ENCODE measurements at regions not wholly inside any gene's neighbourhood (a gene's known extent, or its start where the extent isn't known, plus 50 kb on each side); places are given as distances from the start of the nearest gene placed in this dataset.

- Histone ChIP-seq H3K4me1 (ENCODE audit: control insufficient read depth, insufficient read depth, low read length) (no peaks in the 10 kb centered on the region), H3K36me3 (ENCODE audit: control insufficient read depth, insufficient read depth, low read length) (no peaks in the 10 kb centered on the region), H3K9me3 (ENCODE audit: control insufficient read depth, low read length) (no peaks in the 10 kb centered on the region), H3K27me3 (ENCODE audit: control insufficient read depth, insufficient read depth, low read length, poor library complexity, severe bottlenecking) (no peaks in the 10 kb centered on the region), H3K4me3 (ENCODE audit: low read length) (no peak overlapping the region), H3K27ac (ENCODE audit: low read depth, low read length) (no peak overlapping the region), H3K9ac (ENCODE audit: extremely low read depth, low read length, poor library complexity, severe bottlenecking) (no peak overlapping the region)
- Mint-ChIP-seq H3K9me3 (no peaks in the 10 kb centered on the region), H3K27me3 (ENCODE audit: insufficient read depth) (peaks cover 4% of the 10 kb centered on the region), H3K4me3 (no peak overlapping the region), H3K27ac (no peak overlapping the region), H3K36me3 (ENCODE audit: low read depth) (no peaks in the 10 kb centered on the region), H3K4me1 (no peaks in the 10 kb centered on the region)
- TF ChIP-seq CTCF (conservative IDR thresholded peaks at IDR 0.05) = no peak
- 91 to 100% methylated on average over 1 to 4 of the region's 4 CpGs for WGBS, 2 experiments (ENCODE audit: insufficient coverage in 1 of 2, insufficient read length in 1 of 2)
- DNase-seq = no peak
Measured at GRCh38 chr2:173823543-173823939, 141.6 kb downstream of the SP3 start.

GRCh38 chr2:173828189-173829142 lies 136.7 kb downstream of the SP3 start:
- Histone ChIP-seq H3K27me3 (ENCODE audit: control insufficient read depth, insufficient read depth, low read length, poor library complexity, severe bottlenecking) (no peaks in the 10 kb centered on the region), H3K9me3 (ENCODE audit: control insufficient read depth, low read length) (no peaks in the 10 kb centered on the region), H3K27ac (ENCODE audit: low read depth, low read length) (no peak overlapping the region), H3K4me3 (ENCODE audit: low read length) (no peak overlapping the region), H3K36me3 (ENCODE audit: control insufficient read depth, insufficient read depth, low read length) (no peaks in the 10 kb centered on the region), H3K9ac (ENCODE audit: extremely low read depth, low read length, poor library complexity, severe bottlenecking) (no peak overlapping the region), H3K4me1 (ENCODE audit: control insufficient read depth, insufficient read depth, low read length) (no peaks in the 10 kb centered on the region)
- Mint-ChIP-seq H3K9me3 (no peaks in the 10 kb centered on the region), H3K4me1 (no peaks in the 10 kb centered on the region), H3K4me3 (no peak overlapping the region), H3K27ac (no peak overlapping the region), H3K36me3 (ENCODE audit: low read depth) (no peaks in the 10 kb centered on the region), H3K27me3 (ENCODE audit: insufficient read depth) (no peaks in the 10 kb centered on the region)
- no peak for TF ChIP-seq CTCF (conservative IDR thresholded peaks at IDR 0.05)
- WGBS, 2 experiments (ENCODE audit: insufficient coverage in 1 of 2, insufficient read length in 1 of 2) = 86 to 95% methylated on average over 8 to 9 of the region's 9 CpGs
- no peak for DNase-seq

- Histone ChIP-seq H3K9ac (ENCODE audit: extremely low read depth, low read length, poor library complexity, severe bottlenecking) (no peak overlapping the region), H3K4me1 (ENCODE audit: control insufficient read depth, insufficient read depth, low read length) (no peaks in the 10 kb centered on the region), H3K27me3 (ENCODE audit: control insufficient read depth, insufficient read depth, low read length, poor library complexity, severe bottlenecking) (no peaks in the 10 kb centered on the region), H3K36me3 (ENCODE audit: control insufficient read depth, insufficient read depth, low read length) (no peaks in the 10 kb centered on the region), H3K27ac (ENCODE audit: low read depth, low read length) (no peak overlapping the region), H3K4me3 (ENCODE audit: low read length) (no peak overlapping the region), H3K9me3 (ENCODE audit: control insufficient read depth, low read length) (no peaks in the 10 kb centered on the region)
- no peak for DNase-seq
- Mint-ChIP-seq H3K4me1 (no peaks in the 10 kb centered on the region), H3K9me3 (peaks cover 2% of the 10 kb centered on the region), H3K4me3 (no peak overlapping the region), H3K27me3 (ENCODE audit: insufficient read depth) (no peaks in the 10 kb centered on the region), H3K36me3 (ENCODE audit: low read depth) (no peaks in the 10 kb centered on the region), H3K27ac (no peak overlapping the region)
- no peak for TF ChIP-seq CTCF (conservative IDR thresholded peaks at IDR 0.05)
- WGBS, 2 experiments (ENCODE audit: insufficient coverage in 1 of 2, insufficient read length in 1 of 2) = 94% methylated on average over 3 to 4 of the region's 4 CpGs
Measured at GRCh38 chr2:173829727-173830126, 135.4 kb downstream of the SP3 start.
